ENCODE measurements at regions not wholly inside any gene's neighbourhood (a gene's known extent, or its start where the extent isn't known, plus 50 kb on each side); places are given as distances from the start of the nearest gene placed in this dataset.

GRCh38 chr5:159439002-159439401 lies 108.7 kb upstream of the IL12B start:
- peaks cover 0 to 10% (median 0%) of the 10 kb centered on the region in 3 donors for H3K27me3 ChIP-seq (ENCODE audit: control insufficient read depth in 3 of 3, insufficient read depth in 3 of 3, low read length in 3 of 3)
- H3K9ac ChIP-seq (ENCODE audit: low read depth in 1 of 3, low read length in 3 of 3) = no peak overlapping the region
- no peak overlapping the region for H3K4me3 ChIP-seq (ENCODE audit: low read length in 3 of 3)
- no peaks in the 10 kb centered on the region for H3K36me3 ChIP-seq (ENCODE audit: control insufficient read depth in 3 of 3, insufficient read depth in 3 of 3, low read length in 3 of 3)
- H3K9me3 ChIP-seq (ENCODE audit: control insufficient read depth in 3 of 3, low read length in 3 of 3) = no peaks in the 10 kb centered on the region
- H3K4me1 ChIP-seq (ENCODE audit: control insufficient read depth in 3 of 3, insufficient read depth in 3 of 3, low read length in 3 of 3) = no peaks in the 10 kb centered on the region
- no peak overlapping the region for H3K27ac ChIP-seq (ENCODE audit: low read depth, low read length)

GRCh38 chr5:159440235-159440634 lies 109.9 kb upstream of the IL12B start:
- Histone ChIP-seq H3K4me3 (ENCODE audit: low read length in 3 of 3) (no peak overlapping the region), H3K9me3 (ENCODE audit: control insufficient read depth in 3 of 3, low read length in 3 of 3) (no peaks in the 10 kb centered on the region), H3K36me3 (ENCODE audit: control insufficient read depth in 3 of 3, insufficient read depth in 3 of 3, low read length in 3 of 3) (no peaks in the 10 kb centered on the region), H3K4me1 (ENCODE audit: control insufficient read depth in 3 of 3, insufficient read depth in 3 of 3, low read length in 3 of 3) (no peaks in the 10 kb centered on the region), H3K27me3 (ENCODE audit: control insufficient read depth in 3 of 3, insufficient read depth in 3 of 3, low read length in 3 of 3) (peaks cover 0 to 10% (median 0%) of the 10 kb centered on the region in 3 donors), H3K9ac (ENCODE audit: low read depth in 1 of 3, low read length in 3 of 3) (no peak overlapping the region), H3K27ac (ENCODE audit: low read depth, low read length) (no peak overlapping the region)

GRCh38 chr5:159440968-159441367 lies 110.7 kb upstream of the IL12B start:
- Histone ChIP-seq H3K9me3 (ENCODE audit: control insufficient read depth in 3 of 3, low read length in 3 of 3) (no peaks in the 10 kb centered on the region), H3K36me3 (ENCODE audit: control insufficient read depth in 3 of 3, insufficient read depth in 3 of 3, low read length in 3 of 3) (no peaks in the 10 kb centered on the region), H3K4me3 (ENCODE audit: low read length in 3 of 3) (no peak overlapping the region), H3K4me1 (ENCODE audit: control insufficient read depth in 3 of 3, insufficient read depth in 3 of 3, low read length in 3 of 3) (no peaks in the 10 kb centered on the region), H3K27me3 (ENCODE audit: control insufficient read depth in 3 of 3, insufficient read depth in 3 of 3, low read length in 3 of 3) (peaks cover 0 to 10% (median 0%) of the 10 kb centered on the region in 3 donors), H3K27ac (ENCODE audit: low read depth, low read length) (no peak overlapping the region), H3K9ac (ENCODE audit: low read depth in 1 of 3, low read length in 3 of 3) (no peak overlapping the region)

DNA sequence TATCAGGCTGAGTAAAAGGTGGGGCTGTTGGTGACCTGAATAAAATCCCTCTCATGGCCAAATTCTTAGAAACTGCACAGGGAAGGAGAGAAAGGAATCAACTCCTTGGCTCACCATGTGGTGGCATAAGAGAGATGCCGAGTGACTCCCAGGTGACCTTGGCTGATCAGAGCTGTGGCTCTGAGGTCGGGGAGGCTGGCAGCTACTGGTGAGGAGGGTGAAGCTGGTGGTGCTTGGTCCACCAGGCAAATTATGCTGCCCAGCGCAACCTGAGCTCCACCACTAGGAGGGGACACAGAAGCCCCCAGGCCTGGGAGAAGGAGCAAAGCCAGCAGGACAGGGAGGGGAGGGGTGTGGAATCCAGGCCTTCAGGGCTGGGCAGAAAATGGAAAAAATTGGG lies 111.2 kb upstream of the IL12B start:
- Histone ChIP-seq H3K9me3 (ENCODE audit: control insufficient read depth in 3 of 3, low read length in 3 of 3) (no peaks in the 10 kb centered on the region), H3K4me1 (ENCODE audit: control insufficient read depth in 3 of 3, insufficient read depth in 3 of 3, low read length in 3 of 3) (no peaks in the 10 kb centered on the region), H3K36me3 (ENCODE audit: control insufficient read depth in 3 of 3, insufficient read depth in 3 of 3, low read length in 3 of 3) (no peaks in the 10 kb centered on the region), H3K4me3 (ENCODE audit: low read length in 3 of 3) (no peak overlapping the region), H3K9ac (ENCODE audit: low read depth in 1 of 3, low read length in 3 of 3) (no peak overlapping the region), H3K27me3 (ENCODE audit: control insufficient read depth in 3 of 3, insufficient read depth in 3 of 3, low read length in 3 of 3) (peaks cover 0 to 10% (median 0%) of the 10 kb centered on the region in 3 donors), H3K27ac (ENCODE audit: low read depth, low read length) (no peak overlapping the region)

DNA sequence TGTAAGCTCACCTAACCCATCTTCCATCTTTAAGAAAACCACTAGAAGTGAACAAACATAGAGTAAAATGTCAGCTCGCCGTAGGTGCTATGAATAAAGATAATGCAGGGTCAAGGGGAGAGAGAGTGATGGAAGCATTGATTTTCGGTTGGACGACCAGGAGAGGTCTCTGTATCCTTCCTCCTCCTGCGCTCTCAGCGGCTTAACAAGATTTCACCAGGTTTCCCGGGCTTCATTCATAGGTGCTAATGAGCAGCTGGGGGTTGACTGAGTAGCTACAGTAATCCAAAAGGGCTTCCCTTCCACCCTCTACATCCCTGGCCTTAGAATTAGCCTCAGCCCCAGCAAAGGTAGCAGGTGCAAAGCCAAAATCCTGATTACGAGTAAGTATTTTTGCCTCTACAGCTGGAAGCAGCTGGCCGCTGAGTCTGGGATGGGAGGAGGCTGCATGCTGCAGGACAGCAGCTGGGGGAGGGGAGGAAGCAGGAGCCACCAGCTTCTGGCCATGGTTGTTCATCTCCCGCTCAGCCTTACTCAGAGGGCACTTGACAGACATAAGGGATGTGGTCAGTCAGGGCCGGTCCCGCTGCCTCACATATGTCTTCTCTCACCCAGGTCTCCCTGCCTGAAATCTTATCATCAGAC lies 112.0 kb upstream of the IL12B start:
- Histone ChIP-seq H3K27ac (ENCODE audit: low read depth, low read length) (no peak overlapping the region), H3K36me3 (ENCODE audit: control insufficient read depth in 3 of 3, insufficient read depth in 3 of 3, low read length in 3 of 3) (no peaks in the 10 kb centered on the region), H3K4me1 (ENCODE audit: control insufficient read depth in 3 of 3, insufficient read depth in 3 of 3, low read length in 3 of 3) (no peaks in the 10 kb centered on the region), H3K9ac (ENCODE audit: low read depth in 1 of 3, low read length in 3 of 3) (no peak overlapping the region), H3K9me3 (ENCODE audit: control insufficient read depth in 3 of 3, low read length in 3 of 3) (no peaks in the 10 kb centered on the region), H3K27me3 (ENCODE audit: control insufficient read depth in 3 of 3, insufficient read depth in 3 of 3, low read length in 3 of 3) (peaks cover 0 to 10% (median 0%) of the 10 kb centered on the region in 3 donors), H3K4me3 (ENCODE audit: low read length in 3 of 3) (no peak overlapping the region)

GRCh38 chr5:159444441-159445082 lies 114.3 kb upstream of the IL12B start:
- H3K4me1 ChIP-seq (ENCODE audit: control insufficient read depth in 3 of 3, insufficient read depth in 3 of 3, low read length in 3 of 3) = no peaks in the 10 kb centered on the region
- no peak overlapping the region for H3K27ac ChIP-seq (ENCODE audit: low read depth, low read length)
- H3K4me3 ChIP-seq (ENCODE audit: low read length in 3 of 3) = no peak overlapping the region
- no peak overlapping the region for H3K9ac ChIP-seq (ENCODE audit: low read depth in 1 of 3, low read length in 3 of 3)
- no peaks in the 10 kb centered on the region for H3K36me3 ChIP-seq (ENCODE audit: control insufficient read depth in 3 of 3, insufficient read depth in 3 of 3, low read length in 3 of 3)
- no peaks in the 10 kb centered on the region for H3K9me3 ChIP-seq (ENCODE audit: control insufficient read depth in 3 of 3, low read length in 3 of 3)
- peaks cover 0 to 7% (median 0%) of the 10 kb centered on the region in 3 donors for H3K27me3 ChIP-seq (ENCODE audit: control insufficient read depth in 3 of 3, insufficient read depth in 3 of 3, low read length in 3 of 3)

GRCh38 chr5:159447116-159447515 lies 116.8 kb upstream of the IL12B start:
- peaks cover 6 to 9% (median 8%) of the 10 kb centered on the region in 3 donors for H3K4me1 ChIP-seq (ENCODE audit: control insufficient read depth in 3 of 3, insufficient read depth in 3 of 3, low read length in 3 of 3)
- H3K27ac ChIP-seq (ENCODE audit: low read depth, low read length) = no peak overlapping the region
- no peak overlapping the region for H3K9ac ChIP-seq (ENCODE audit: low read depth in 1 of 3, low read length in 3 of 3)
- no peak overlapping the region for H3K4me3 ChIP-seq (ENCODE audit: low read length in 3 of 3)
- H3K27me3 ChIP-seq (ENCODE audit: control insufficient read depth in 3 of 3, insufficient read depth in 3 of 3, low read length in 3 of 3) = peaks cover 0 to 3% (median 0%) of the 10 kb centered on the region in 3 donors
- H3K9me3 ChIP-seq (ENCODE audit: control insufficient read depth in 3 of 3, low read length in 3 of 3) = no peaks in the 10 kb centered on the region
- H3K36me3 ChIP-seq (ENCODE audit: control insufficient read depth in 3 of 3, insufficient read depth in 3 of 3, low read length in 3 of 3) = no peaks in the 10 kb centered on the region

GRCh38 chr5:159448841-159449407 lies 118.6 kb upstream of the IL12B start:
- H3K27me3 ChIP-seq (ENCODE audit: control insufficient read depth in 3 of 3, insufficient read depth in 3 of 3, low read length in 3 of 3) = no peaks in the 10 kb centered on the region
- H3K9me3 ChIP-seq (ENCODE audit: control insufficient read depth in 3 of 3, low read length in 3 of 3) = no peaks in the 10 kb centered on the region
- no peaks in the 10 kb centered on the region for H3K36me3 ChIP-seq (ENCODE audit: control insufficient read depth in 3 of 3, insufficient read depth in 3 of 3, low read length in 3 of 3)
- no peak overlapping the region for H3K4me3 ChIP-seq (ENCODE audit: low read length in 3 of 3)
- no peak overlapping the region for H3K27ac ChIP-seq (ENCODE audit: low read depth, low read length)
- H3K9ac ChIP-seq (ENCODE audit: low read depth in 1 of 3, low read length in 3 of 3) = no peak overlapping the region
- H3K4me1 ChIP-seq (ENCODE audit: control insufficient read depth in 3 of 3, insufficient read depth in 3 of 3, low read length in 3 of 3) = peaks cover 6 to 9% (median 8%) of the 10 kb centered on the region in 3 donors

DNA sequence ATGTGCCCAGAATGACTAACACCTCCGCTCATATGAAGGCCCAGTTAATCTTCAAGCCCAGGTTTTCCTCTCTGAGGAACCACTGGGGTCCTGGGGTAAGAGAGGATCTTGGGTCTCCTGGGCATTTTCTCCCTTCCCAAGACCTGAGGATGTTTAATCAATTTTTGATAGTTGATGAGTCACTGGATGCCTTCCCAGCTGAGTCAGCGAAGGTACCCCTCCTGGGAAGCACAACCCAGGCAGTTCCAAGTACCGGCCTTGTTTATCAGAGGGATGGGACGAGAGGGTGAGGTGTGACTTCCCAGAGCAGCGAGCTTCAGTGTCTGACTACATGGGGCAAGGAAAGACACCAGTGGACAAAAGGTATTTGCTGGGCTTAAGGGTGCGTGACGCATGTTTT lies 119.6 kb upstream of the IL12B start:
- Histone ChIP-seq H3K27me3 (ENCODE audit: control insufficient read depth in 3 of 3, insufficient read depth in 3 of 3, low read length in 3 of 3) (no peaks in the 10 kb centered on the region), H3K36me3 (ENCODE audit: control insufficient read depth in 3 of 3, insufficient read depth in 3 of 3, low read length in 3 of 3) (no peaks in the 10 kb centered on the region), H3K27ac (ENCODE audit: low read depth, low read length) (no peak overlapping the region)

GRCh38 chr5:159450417-159450816 lies 120.1 kb upstream of the IL12B start:
- H3K9ac ChIP-seq (ENCODE audit: low read depth in 1 of 3, low read length in 3 of 3) = no peak overlapping the region

More for the DNA sequence above, 119.6 kb upstream of the IL12B start:
- no peak overlapping the region for H3K4me3 ChIP-seq (ENCODE audit: low read length in 3 of 3)
- no peak overlapping the region for H3K9ac ChIP-seq (ENCODE audit: low read depth in 1 of 3, low read length in 3 of 3)
- no peaks in the 10 kb centered on the region for H3K9me3 ChIP-seq (ENCODE audit: control insufficient read depth in 3 of 3, low read length in 3 of 3)
- peaks cover 6 to 9% (median 8%) of the 10 kb centered on the region in 3 donors for H3K4me1 ChIP-seq (ENCODE audit: control insufficient read depth in 3 of 3, insufficient read depth in 3 of 3, low read length in 3 of 3)

More at GRCh38 chr5:159450417-159450816, 120.1 kb upstream of the IL12B start:
- H3K36me3 ChIP-seq (ENCODE audit: control insufficient read depth in 3 of 3, insufficient read depth in 3 of 3, low read length in 3 of 3) = no peaks in the 10 kb centered on the region
- H3K27me3 ChIP-seq (ENCODE audit: control insufficient read depth in 3 of 3, insufficient read depth in 3 of 3, low read length in 3 of 3) = no peaks in the 10 kb centered on the region
- no peak overlapping the region for H3K27ac ChIP-seq (ENCODE audit: low read depth, low read length)
- H3K9me3 ChIP-seq (ENCODE audit: control insufficient read depth in 3 of 3, low read length in 3 of 3) = no peaks in the 10 kb centered on the region
- H3K4me1 ChIP-seq (ENCODE audit: control insufficient read depth in 3 of 3, insufficient read depth in 3 of 3, low read length in 3 of 3) = peaks cover 6 to 9% (median 8%) of the 10 kb centered on the region in 3 donors
- H3K4me3 ChIP-seq (ENCODE audit: low read length in 3 of 3) = no peak overlapping the region

All from skeletal muscle tissue (tissue), 3 donors.